Sigmoid colon (tissue), 4 donors: ENCODE measurements at regions not wholly inside any gene's neighbourhood (a gene's known extent, or its start where the extent isn't known, plus 50 kb on each side); places are given as distances from the start of the nearest gene placed in this dataset.

Experiments
- EP300 ChIP-seq, 4 donors: sonication (generic); formaldehyde crosslinking; IDR thresholded peaks; one replicate each; pipeline ENCODE4 v1.6.1; 2017; ENCODE audit warnings: antibody characterized with exemption in 4 of 4
- POLR2A ChIP-seq, 2 donors: fragments of 450-650 bp; IDR thresholded peaks; one replicate each; pipeline ENCODE4 v1.6.1; 2016; ENCODE audit warnings: antibody characterized with exemption in 2 of 2, mild to moderate bottlenecking in 2 of 2, moderate library complexity in 2 of 2

DNA sequence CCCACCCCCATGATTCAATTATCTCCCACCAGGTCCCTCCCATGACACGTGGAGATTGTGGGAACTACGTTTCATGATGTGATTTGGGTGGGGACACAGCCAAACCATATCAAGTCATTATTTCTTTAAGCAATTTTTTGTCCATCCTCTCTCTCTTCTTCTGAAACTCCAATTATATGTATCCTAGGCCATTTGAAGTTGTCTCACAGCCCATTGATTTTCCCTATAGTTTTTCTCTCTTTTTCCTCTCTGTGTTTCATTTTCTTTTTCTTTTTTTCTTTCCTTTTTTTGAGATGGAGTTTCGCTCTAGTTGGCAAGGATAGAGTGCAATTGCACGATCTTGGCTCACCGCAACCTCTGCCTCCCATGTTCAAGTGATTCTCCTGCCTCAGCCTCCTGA, 101.9 kb upstream of the CXCL14 start:
- TF ChIP-seq POLR2A (IDR thresholded peaks at IDR 0.05): no peak
- no peak for TF ChIP-seq EP300 (IDR thresholded peaks at IDR 0.05)
